ENCODE measurements at regions not wholly inside any gene's neighbourhood (a gene's known extent, or its start where the extent isn't known, plus 50 kb on each side); places are given as distances from the start of the nearest gene placed in this dataset.

- TF ChIP-seq, protein P1, sequence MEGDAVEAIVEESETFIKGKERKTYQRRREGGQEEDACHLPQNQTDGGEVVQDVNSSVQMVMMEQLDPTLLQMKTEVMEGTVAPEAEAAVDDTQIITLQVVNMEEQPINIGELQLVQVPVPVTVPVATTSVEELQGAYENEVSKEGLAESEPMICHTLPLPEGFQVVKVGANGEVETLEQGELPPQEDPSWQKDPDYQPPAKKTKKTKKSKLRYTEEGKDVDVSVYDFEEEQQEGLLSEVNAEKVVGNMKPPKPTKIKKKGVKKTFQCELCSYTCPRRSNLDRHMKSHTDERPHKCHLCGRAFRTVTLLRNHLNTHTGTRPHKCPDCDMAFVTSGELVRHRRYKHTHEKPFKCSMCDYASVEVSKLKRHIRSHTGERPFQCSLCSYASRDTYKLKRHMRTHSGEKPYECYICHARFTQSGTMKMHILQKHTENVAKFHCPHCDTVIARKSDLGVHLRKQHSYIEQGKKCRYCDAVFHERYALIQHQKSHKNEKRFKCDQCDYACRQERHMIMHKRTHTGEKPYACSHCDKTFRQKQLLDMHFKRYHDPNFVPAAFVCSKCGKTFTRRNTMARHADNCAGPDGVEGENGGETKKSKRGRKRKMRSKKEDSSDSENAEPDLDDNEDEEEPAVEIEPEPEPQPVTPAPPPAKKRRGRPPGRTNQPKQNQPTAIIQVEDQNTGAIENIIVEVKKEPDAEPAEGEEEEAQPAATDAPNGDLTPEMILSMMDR (tag by site-specific recombination; IDR thresholded peaks at IDR 0.05), result no peak
- TF ChIP-seq ZFP37 (tag by site-specific recombination; IDR thresholded peaks at IDR 0.05) (no peak), ZNF449 (tag by site-specific recombination; IDR thresholded peaks at IDR 0.05) (no peak), PBX3 (CRISPR knock-in tag; IDR thresholded peaks at IDR 0.05) (no peak), ZNF37A (tag by site-specific recombination; IDR thresholded peaks at IDR 0.05) (no peak)
Observed at GRCh38 chr2:192245329-192245728, 50.6 kb upstream of the TMEFF2 start.
